ENCODE measurements at regions not wholly inside any gene's neighbourhood (a gene's known extent, or its start where the extent isn't known, plus 50 kb on each side); places are given as distances from the start of the nearest gene placed in this dataset.

- DNase-seq (ENCODE audit: low read depth, low spot score) = no peak
Measured at GRCh38 chr2:204177251-204177976, 240.9 kb downstream of the ICOS start.

DNA sequence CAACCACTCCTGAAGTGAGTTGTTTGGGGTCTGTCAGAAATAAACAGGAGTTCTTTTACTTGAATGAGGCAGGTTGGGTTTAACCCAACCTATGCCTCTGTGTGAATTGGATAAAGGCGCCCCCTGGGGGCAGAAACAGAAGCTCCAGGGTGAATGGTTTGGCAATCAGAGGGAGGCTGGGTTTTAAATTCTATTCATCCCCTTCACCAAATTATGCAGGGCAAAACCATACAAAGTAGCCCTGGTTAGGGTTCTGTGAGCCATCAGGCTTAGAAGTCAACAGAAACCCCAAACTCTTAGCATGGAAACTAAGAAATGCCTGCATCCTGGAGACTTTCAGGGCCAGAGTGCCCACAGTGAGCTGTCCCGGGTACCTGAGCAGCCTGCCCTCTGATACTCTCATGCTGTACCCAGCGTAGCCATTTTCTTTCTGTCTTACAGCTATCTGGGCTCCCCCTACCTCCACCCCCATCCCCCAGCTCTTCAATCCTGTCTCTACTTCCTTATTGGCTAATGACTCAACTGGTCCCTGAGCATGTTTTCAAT is 241.5 kb downstream of the ICOS start:
- peak; percentile 4 for DNase-seq (ENCODE audit: low read depth, low spot score)

DNA sequence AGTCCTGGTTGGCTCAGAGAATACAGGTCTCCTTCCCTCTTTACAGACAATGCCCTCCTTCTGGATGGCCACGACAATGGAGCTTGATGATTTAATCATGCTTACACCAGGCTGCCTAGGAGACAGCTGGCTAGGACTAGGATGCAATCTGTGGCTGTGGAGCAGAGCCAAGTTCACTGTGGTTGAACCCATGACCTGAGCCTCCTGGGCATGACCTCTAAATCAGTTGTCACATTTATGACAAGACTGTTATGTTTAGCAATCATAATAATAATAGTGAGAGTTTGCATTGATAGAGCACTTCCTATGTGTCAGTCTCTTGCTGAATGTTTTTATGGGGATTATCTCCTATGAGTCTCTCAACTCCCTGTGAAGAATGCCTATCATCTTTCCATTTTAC is 244.1 kb downstream of the ICOS start:
- no peak for DNase-seq (ENCODE audit: low read depth, low spot score)

GRCh38 chr2:204183608-204184007 is 247.0 kb downstream of the ICOS start:
- DNase-seq (ENCODE audit: low read depth, low spot score) = no peak

DNA sequence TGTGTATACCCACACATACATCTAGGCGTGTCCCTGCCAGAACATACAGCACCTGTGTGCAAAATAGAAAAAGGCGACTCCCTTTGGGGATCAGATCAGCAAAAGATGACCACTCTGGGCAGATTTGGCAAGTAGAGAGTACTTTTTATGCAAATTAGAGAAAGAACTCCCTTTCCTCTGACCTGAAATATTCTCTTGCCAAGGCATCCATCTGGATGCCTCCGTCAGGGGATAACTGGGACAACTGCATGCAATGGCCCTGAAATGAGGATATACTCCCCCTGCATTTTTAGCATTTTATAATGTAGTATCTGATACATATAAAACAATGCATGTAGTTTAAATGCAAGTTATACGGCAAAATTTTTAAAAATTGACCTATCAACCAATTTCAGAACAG is 247.7 kb downstream of the ICOS start:
- no peak for DNase-seq (ENCODE audit: low read depth, low spot score)

DNA sequence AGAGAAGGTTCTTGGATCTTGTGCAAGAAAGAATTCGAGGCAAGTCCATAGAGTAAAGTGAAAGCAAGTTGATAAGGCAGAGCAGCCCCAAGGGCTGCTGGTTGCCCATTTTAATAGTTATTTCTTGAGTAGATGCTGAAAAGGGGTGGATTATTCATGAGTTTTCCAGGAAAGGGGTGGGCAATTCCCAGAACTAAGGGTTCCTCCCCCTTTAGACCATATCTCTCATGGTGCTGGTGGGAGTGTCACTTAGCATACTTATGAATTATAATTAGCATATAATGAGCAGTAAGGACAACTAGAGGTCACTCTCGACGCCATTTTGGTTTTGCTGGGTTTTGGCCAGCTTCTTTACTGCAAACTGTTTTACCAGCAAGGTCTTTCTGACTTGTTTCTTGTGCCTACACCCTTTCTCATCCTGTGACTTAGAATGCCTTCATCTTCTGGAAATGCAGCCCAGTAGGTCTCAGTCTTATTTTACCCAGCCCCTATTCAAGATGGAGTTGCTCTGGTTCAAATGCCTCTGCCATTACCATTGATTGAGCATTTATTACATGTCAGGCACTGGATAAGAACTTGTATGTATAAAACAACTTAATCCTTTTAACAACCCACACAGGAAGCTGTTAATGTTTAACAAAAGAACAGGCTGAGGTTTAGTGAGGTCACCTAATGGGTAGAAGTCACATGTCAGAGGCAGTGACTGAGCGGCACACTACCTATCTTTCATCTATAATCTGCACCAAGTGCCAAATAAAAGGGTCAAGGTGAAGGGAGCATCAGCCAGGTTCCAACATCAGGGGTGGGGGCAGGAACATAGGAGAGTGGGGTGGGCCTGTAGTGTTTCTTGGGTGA is 250.9 kb downstream of the ICOS start:
- no peak for DNase-seq (ENCODE audit: low read depth, low spot score)

GRCh38 chr2:204191574-204191973 is 255.0 kb downstream of the ICOS start:
- DNase-seq (ENCODE audit: low read depth, low spot score) = no peak

DNA sequence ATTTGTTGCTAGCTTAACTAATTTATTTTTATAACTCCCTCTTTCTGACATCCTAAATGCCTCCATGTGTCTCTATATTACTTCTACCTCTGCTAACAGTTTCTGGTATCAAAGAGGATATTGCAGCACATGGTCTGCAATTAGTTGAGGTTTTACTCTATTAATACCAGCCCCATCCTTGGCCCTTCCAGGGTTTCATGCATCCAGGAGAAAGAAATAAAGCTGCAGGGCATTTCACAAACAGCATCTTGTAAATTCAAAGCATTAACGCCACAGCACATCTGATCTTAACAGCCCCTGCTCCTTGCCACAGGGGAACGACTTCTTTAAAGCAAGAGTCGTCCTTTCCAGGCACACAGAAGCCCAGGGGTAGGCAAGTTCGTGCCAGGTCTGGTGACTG is 258.9 kb downstream of the ICOS start:
- no peak for DNase-seq (ENCODE audit: low read depth, low spot score)

- DNase-seq (ENCODE audit: low read depth, low spot score) = no peak
Measured at GRCh38 chr2:204197336-204198005, 260.9 kb downstream of the ICOS start.

- DNase-seq (ENCODE audit: low read depth, low spot score) = no peak
Measured at GRCh38 chr2:204199357-204199756, 262.8 kb downstream of the ICOS start.

DNA sequence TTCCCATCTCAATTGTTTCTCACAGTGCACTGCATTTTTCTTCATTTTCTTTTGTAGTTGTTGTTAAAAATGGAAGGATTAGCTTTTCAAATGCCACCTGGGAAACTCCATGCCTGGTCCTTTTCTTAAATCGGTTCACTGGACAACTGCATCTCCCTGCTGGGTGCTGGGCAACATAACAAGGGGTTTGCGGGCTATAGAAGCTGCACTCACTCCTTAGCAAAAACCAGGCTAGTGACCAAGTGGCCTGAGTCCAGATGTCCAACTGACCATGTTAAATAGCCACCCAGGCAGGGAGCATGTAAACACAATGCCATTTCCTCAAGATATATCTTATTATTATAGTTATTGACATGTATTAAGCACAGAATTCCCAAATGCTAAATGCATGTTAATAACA is 264.9 kb downstream of the ICOS start:
- DNase-seq (ENCODE audit: low read depth, low spot score) = no peak

DNA sequence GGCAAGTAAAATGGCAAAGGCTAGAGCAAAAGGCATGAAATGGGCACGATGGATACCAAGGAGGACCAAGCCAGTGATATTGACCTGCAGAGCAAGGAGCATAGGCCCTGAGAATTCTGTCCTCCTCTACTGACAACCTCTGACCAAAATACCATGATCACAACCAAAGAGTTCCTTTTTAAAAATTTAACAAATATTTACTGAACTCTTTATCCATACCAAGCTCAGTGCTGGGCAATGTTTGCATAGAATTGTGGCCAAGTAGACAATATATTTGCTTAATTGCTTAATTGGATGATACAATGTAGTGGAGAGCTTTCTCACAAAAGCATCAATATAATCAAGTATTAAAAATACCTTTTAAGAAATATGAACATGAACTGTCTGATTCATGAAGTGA is 265.7 kb downstream of the ICOS start:
- no peak for DNase-seq (ENCODE audit: low read depth, low spot score)

GRCh38 chr2:204203704-204204103 is 267.1 kb downstream of the ICOS start:
- no peak for DNase-seq (ENCODE audit: low read depth, low spot score)

DNA sequence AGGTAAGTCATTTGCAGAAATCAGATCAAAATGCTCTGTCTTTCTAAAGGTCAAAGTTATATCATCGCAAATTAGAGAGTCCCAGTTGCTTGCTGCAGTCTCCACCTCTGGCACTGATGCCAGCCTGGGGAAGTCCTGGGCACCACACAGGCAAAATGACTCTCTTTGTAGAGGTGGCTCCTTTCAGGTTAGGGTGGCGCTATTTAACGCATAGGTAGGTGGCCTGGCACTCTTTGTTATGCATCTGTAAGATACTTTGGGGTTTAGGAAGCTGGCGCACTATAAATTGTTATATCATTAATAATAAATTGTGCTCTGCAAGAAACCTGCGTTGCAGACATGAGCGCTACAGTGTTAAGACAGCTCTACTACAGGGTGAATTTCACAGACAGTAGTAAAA is 268.5 kb downstream of the ICOS start:
- DNase-seq (ENCODE audit: low read depth, low spot score) = no peak

GRCh38 chr2:204205538-204205937 is 269.0 kb downstream of the ICOS start:
- DNase-seq (ENCODE audit: low read depth, low spot score) = no peak

GRCh38 chr2:204207866-204208265 is 271.3 kb downstream of the ICOS start:
- DNase-seq (ENCODE audit: low read depth, low spot score) = no peak

DNA sequence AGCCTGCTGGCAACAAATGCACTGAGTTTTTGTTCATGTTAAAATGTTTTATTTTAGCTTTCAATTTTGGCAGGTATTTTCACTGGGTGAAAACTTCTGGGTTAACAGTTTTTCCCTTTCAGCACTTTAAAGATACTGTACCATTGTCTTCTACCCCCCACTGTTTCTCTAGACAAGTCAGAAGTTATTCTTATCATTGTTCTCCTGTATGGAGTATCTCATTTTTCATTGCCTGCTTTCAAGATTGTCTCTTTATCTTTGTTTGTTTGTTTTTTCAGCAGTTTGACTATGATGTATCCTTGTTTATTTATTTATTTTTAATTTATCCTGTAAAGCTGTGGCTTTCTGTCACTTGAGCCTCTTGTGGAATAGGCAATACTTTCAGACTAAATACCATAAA is 277.0 kb downstream of the ICOS start:
- DNase-seq (ENCODE audit: low read depth, low spot score) = no peak

DNA sequence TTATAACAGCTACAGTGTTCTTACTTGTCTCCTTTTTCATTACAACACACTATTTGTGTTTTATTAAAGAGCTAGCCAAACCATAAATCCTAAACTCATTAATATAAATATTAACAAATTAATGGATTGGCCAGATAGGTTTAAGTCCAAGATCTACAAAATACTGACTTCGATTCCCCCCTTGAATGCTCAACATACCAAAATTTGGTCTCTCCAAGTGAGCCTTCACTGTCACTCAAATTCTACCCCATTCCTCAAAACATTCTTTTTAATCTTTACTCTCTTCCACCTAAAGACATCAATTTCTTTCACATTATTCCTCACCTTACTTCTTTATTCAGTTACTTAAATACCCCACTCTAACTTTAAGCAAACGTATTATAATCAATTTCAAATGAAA is 281.5 kb downstream of the ICOS start:
- DNase-seq (ENCODE audit: low read depth, low spot score) = no peak

DNA sequence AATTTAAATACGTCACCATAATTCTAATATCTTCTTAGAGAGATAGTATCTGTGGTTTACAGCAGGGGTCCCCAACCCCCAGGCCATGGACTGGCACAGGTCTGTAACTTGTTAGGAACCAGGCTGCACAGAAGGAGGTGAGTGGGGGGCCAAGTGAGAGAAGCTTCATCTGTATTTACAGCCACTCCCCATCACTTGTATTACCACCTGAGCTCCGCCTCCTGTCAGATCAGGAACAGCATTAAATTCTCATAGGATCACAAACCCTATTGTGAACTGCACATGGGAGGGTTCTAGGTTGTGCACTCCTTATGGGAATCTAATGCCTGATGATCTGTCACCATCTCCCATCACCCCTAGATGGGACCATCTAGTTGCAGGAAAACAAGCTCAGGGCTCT is 282.6 kb downstream of the ICOS start:
- DNase-seq (ENCODE audit: low read depth, low spot score) = no peak

DNA sequence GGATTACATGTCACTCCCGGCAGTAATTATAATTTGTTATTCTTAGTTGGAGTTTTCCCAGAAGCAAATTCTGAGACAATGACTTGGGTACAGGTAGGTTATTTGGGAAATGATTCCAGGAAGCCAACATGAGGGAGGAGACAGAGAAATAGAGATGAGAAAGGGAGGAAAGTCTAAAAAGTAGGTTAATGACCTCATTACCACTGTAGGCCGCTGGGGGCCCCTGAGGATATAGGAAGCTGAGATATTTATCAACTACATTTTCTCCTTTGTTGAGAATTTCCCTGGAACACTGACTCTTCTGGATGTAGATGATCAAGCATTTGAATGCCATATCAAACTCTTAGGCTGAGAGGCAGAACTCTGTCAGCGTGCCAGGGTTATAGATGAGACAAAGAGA is 284.3 kb downstream of the ICOS start:
- DNase-seq (ENCODE audit: low read depth, low spot score) = no peak

DNA sequence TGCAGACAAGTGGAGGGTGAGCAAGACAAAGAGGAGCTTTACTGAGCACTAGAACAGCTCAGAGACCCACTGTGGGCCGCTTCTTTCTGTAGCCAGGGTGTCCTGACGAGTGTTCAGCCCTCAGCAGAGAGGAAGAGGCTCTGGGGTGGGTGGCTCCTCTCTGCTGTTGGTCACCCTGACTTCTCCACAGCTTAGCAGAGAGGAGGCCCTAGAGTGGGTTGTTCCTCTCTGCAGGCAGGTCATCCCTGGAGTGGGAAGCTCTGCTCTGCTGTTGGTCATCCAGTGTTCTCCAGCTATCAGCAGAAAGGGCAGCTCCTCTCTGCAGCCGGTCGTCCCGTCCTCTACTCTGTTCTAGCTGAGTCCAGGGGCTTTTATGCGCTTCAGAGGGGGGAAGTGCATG is 286.5 kb downstream of the ICOS start:
- DNase-seq (ENCODE audit: low read depth, low spot score) = no peak

DNA sequence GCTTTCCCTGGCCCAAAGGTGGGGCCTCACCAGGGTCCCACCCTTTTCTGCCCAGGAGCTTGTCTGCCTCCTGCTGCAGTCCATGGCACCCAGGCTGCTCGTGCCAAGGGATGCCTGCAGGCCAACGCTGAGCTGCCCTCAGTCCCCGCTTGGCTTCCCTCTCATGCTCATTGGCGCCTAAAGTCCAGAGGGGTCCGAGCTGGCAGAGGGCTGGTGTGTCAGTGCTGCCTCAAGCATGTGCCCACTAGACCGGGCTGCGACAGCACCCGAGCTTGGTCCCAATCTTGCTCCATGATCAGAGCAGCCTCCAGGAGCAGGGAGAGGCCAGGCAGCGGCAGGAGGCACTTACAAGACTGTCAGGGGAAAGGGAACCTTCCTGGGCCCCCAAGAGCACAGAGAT is 287.0 kb downstream of the ICOS start:
- DNase-seq (ENCODE audit: low read depth, low spot score) = no peak
